ENCODE measurements at regions not wholly inside any gene's neighbourhood (a gene's known extent, or its start where the extent isn't known, plus 50 kb on each side); places are given as distances from the start of the nearest gene placed in this dataset.
"Not testable (repeated sequence)": the region's sequence is repeated elsewhere in the genome, so short reads cannot be mapped to it uniquely, and the experiment has no call there.

- TF ChIP-seq, protein P1, sequence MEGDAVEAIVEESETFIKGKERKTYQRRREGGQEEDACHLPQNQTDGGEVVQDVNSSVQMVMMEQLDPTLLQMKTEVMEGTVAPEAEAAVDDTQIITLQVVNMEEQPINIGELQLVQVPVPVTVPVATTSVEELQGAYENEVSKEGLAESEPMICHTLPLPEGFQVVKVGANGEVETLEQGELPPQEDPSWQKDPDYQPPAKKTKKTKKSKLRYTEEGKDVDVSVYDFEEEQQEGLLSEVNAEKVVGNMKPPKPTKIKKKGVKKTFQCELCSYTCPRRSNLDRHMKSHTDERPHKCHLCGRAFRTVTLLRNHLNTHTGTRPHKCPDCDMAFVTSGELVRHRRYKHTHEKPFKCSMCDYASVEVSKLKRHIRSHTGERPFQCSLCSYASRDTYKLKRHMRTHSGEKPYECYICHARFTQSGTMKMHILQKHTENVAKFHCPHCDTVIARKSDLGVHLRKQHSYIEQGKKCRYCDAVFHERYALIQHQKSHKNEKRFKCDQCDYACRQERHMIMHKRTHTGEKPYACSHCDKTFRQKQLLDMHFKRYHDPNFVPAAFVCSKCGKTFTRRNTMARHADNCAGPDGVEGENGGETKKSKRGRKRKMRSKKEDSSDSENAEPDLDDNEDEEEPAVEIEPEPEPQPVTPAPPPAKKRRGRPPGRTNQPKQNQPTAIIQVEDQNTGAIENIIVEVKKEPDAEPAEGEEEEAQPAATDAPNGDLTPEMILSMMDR (conservative IDR thresholded peaks at IDR 0.05 in 1 of 2, IDR thresholded peaks at IDR 0.05 in 1 of 2; ENCODE audit: low read depth in 1 of 2, low read length in 2 of 2) = not testable (repeated sequence)
- TF ChIP-seq EZH2 (IDR thresholded peaks at IDR 0.05; ENCODE audit: low read length, missing control alignments) = not testable (repeated sequence)
These were observed 254.8 kb downstream of the ANKRD30B start for GRCh38 chr18:15002765-15003164.

Measured in fibroblast of lung (primary cell).